ENCODE measurements at regions not wholly inside any gene's neighbourhood (a gene's known extent, or its start where the extent isn't known, plus 50 kb on each side); places are given as distances from the start of the nearest gene placed in this dataset.
A peak's percentile ranks its signal among the peaks of the same experiment; 100 is the strongest.

DNA sequence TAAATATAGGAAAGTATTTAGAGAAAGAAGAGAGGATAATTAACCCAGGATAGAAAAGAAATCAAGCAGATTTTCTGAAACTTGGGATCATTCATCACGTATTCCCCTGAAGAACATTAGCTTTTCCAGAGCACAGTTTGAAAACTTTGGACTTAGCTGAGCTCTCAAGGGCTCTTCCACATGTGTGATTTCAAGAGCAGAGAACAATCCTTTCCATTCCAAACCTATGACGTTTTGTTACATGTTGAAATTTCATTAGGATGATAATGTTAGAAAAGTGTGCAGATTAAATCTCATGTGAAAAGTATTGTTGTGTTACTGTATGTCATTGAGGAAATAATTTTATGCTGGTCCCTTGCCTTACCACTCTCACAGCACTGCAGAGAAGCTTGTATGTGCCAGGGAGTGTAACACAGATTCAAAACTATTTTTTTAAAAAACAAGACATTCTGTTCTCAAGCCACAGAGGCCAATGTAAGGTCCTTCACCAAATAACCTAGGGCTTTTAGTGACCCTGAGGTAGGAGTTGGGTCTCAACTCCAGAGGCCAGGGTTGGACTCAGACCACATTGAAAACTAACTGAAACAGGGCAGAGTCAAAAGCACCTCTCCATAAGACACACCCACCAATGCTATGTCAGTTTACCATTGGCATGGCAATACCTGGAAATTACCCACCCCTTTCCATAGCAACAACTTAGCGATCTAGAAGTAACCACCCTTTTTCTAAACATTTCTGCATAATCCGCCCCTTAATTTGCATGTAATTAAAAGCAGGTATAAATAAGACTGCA, 141.3 kb downstream of the ANXA5 start:
- no peak for DNase-seq
- H3K27ac Mint-ChIP-seq = no peak overlapping the region
- no peaks in the 10 kb centered on the region for H3K9me3 Mint-ChIP-seq
- H3K36me3 Mint-ChIP-seq = no peaks in the 10 kb centered on the region
- H3K4me3 Mint-ChIP-seq = no peak overlapping the region
- no peaks in the 10 kb centered on the region for H3K4me1 Mint-ChIP-seq
- peaks cover 13% of the 10 kb centered on the region for H3K27me3 Mint-ChIP-seq

DNA sequence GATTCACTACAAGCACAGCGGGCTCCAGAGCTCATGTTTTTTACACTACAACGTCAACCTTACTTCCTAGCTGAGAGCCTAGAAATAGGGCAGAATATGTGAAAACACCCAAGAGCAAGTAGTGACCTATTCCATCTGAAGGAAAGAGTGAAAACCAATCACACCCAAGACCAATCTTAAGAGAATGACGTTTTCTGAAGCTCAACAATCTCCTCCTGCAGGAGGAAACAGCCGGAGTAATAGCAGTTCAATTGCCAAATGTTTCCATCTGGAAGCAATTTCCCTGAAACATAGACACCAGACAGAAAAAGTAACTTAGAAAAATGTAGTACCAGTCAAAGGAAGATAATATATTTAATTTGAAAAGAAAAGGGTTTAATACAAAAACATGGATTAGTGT, 142.4 kb downstream of the ANXA5 start:
- DNase-seq = no peak
- Mint-ChIP-seq H3K4me1 (no peaks in the 10 kb centered on the region), H3K36me3 (no peaks in the 10 kb centered on the region), H3K27me3 (peaks cover 17% of the 10 kb centered on the region), H3K9me3 (no peaks in the 10 kb centered on the region), H3K27ac (no peak overlapping the region), H3K4me3 (no peak overlapping the region)

DNA sequence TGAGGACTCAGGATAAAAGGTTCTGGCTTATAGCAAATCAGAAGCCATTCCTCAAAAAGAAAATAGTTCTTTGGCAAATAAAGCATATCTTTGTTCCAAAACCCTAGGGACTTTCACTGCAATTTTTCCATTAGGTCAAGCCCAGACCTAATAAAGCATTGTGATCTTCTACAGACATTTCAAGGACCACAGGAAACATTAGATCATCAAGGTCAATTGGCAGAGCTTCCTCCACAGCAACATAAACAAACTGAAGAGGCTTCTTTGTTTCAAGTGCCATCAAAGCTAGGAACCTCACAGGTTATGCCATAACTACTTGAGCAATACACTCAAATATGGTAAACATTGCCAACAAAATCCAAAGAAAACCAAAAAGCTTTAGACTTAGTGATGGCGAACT, 144.9 kb downstream of the ANXA5 start:
- DNase-seq = no peak
- no peak overlapping the region for H3K27ac Mint-ChIP-seq
- H3K27me3 Mint-ChIP-seq = peaks cover 19% of the 10 kb centered on the region
- no peak overlapping the region for H3K4me3 Mint-ChIP-seq
- H3K4me1 Mint-ChIP-seq = no peaks in the 10 kb centered on the region
- no peaks in the 10 kb centered on the region for H3K36me3 Mint-ChIP-seq
- H3K9me3 Mint-ChIP-seq = peaks cover 1% of the 10 kb centered on the region

DNA sequence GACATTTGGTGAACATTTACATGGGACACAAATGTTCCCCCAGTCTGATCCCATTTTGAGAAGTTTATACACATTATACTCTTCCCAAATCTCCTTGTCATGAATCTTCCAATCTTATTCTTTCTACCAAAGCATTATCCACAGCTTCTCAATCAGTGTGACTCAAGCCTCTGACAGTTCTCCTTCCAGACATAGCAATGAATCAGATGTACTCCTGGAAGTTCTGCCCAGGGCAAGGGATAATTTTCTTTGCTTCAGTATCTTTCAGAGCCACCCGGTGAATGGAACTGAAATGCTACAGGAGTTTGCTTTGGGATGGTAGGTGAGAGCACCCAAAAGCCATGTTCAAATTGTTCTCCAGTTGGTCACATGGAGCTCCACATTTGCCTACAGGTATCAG, 145.5 kb downstream of the ANXA5 start:
- Mint-ChIP-seq H3K36me3 (no peaks in the 10 kb centered on the region), H3K27ac (no peak overlapping the region), H3K4me3 (no peak overlapping the region), H3K9me3 (peaks cover 1% of the 10 kb centered on the region), H3K4me1 (no peaks in the 10 kb centered on the region), H3K27me3 (peaks cover 19% of the 10 kb centered on the region)
- DNase-seq = no peak

DNA sequence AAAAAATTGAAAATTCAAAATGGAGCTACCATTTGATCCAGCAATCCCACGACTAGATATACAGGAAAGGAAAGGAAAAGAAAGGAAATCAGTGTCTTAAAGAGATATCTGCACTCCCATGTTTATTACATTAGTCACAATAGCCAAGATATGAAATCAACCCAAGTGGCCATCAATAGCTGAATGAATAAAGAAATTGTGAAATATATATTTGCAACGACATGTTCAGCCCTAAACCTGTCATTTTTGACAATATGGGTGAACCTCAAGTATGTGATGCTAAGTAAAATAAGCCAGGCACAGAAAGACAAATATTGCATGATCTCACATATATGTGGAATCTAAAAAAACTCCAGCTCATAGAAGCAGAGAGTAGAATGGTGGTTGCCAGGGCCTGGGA, 155.1 kb downstream of the ANXA5 start:
- Mint-ChIP-seq H3K36me3 (no peaks in the 10 kb centered on the region), H3K4me1 (peaks cover 3% of the 10 kb centered on the region), H3K4me3 (no peak overlapping the region), H3K27me3 (peaks cover 16% of the 10 kb centered on the region), H3K27ac (no peak overlapping the region), H3K9me3 (peaks cover 4% of the 10 kb centered on the region)
- DNase-seq = no peak

DNA sequence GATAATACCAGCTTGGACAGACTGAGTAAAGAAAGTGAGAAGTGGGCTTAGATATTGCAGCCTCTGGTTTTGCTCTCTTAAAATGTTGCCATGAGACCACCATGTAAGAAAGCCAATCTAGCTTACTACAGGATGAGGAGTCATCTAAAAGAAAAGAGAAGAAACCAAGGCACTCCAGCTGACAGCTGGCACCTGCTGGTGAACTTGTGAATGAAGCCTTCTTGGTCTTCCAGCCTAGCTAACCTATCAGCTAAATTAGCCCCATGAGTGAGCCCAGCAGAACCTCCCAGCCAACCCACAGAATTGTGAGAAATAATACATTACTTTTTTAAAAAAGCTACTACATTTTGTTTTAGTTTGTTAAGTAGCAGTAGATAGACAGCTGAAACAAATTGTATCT, 154.5 kb upstream of the QRFPR start:
- no peaks in the 10 kb centered on the region for H3K36me3 Mint-ChIP-seq
- DNase-seq = no peak
- H3K27me3 Mint-ChIP-seq = peaks cover 18% of the 10 kb centered on the region
- H3K4me3 Mint-ChIP-seq = no peak overlapping the region
- no peaks in the 10 kb centered on the region for H3K9me3 Mint-ChIP-seq
- H3K4me1 Mint-ChIP-seq = no peaks in the 10 kb centered on the region
- H3K27ac Mint-ChIP-seq = no peak overlapping the region

DNA sequence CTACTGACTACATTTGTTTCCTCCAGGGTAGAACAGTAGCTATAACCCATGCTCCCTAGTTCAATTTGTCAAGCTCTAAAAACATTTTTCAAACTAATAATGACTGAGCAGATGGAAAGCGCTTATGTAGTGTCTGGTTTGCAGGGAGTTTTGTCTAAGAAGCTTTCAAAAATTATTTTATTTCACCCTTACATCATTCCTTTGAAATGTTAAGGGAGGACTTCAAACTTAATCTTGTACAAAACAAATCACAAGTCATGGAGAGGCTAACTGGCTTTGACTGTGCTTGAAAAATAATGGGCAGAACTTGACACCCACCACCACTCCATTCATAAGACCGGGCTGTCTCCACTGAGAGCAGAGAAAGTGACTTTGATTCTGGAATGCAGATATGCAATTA, 153.4 kb upstream of the QRFPR start:
- no peaks in the 10 kb centered on the region for H3K9me3 Mint-ChIP-seq
- H3K4me1 Mint-ChIP-seq = no peaks in the 10 kb centered on the region
- no peaks in the 10 kb centered on the region for H3K36me3 Mint-ChIP-seq
- H3K27ac Mint-ChIP-seq = no peak overlapping the region
- peaks cover 19% of the 10 kb centered on the region for H3K27me3 Mint-ChIP-seq
- DNase-seq = no peak
- H3K4me3 Mint-ChIP-seq = no peak overlapping the region

DNA sequence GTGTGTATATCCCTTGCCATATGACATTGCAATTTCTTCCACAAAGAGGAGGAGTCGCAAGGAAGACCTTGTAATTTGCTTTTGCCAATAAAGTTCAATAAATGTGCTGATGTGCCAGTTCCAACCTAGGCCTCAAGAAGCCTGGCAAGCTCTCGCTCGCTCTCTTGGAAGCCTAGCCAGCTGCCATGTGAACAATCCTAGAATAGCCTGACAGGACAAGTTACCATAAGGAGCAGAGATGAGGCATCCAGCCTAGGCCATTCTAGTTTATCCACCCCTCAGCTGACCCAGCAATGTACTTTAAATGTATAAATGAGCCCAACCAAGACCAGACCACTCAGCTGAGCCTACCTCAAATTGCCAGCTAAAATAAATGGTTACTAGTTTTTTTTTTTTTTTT, 145.7 kb upstream of the QRFPR start:
- DNase-seq = no peak
- H3K4me3 Mint-ChIP-seq = no peak overlapping the region
- no peak overlapping the region for H3K27ac Mint-ChIP-seq
- H3K9me3 Mint-ChIP-seq = no peaks in the 10 kb centered on the region
- H3K36me3 Mint-ChIP-seq = no peaks in the 10 kb centered on the region
- H3K4me1 Mint-ChIP-seq = no peaks in the 10 kb centered on the region
- H3K27me3 Mint-ChIP-seq = peaks cover 8% of the 10 kb centered on the region

DNA sequence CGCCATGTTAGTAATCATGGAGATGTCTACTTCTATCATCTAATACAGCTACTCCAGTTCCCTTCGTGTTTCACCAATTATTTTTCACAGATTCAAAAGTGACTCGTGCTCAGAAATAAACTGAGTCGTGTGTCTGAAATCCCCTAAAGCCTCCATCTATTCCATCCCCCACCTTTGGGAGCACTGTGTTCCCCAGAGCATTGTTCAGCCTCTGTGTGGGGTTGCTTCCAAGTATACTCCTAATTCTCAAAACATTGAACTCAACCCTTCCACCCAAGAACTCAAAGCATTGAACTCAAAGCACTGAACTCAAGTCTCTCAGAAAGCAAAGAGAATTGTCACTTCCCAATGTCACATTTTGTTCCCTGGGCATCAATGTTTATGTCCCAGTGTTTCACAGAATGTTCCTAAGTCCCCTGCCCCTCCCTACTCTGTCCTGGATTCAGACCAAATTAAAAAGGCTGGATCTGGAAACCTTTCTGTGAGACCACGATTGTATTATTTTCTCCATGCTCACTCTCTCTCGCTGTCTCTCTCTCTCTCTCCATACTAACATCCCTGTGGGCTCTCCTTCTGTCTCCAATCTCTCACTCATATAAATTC, 138.5 kb upstream of the QRFPR start:
- Mint-ChIP-seq H3K36me3 (no peaks in the 10 kb centered on the region), H3K9me3 (peaks cover 2% of the 10 kb centered on the region), H3K4me1 (no peaks in the 10 kb centered on the region), H3K27ac (no peak overlapping the region), H3K27me3 (no peaks in the 10 kb centered on the region), H3K4me3 (no peak overlapping the region)
- DNase-seq = no peak

DNA sequence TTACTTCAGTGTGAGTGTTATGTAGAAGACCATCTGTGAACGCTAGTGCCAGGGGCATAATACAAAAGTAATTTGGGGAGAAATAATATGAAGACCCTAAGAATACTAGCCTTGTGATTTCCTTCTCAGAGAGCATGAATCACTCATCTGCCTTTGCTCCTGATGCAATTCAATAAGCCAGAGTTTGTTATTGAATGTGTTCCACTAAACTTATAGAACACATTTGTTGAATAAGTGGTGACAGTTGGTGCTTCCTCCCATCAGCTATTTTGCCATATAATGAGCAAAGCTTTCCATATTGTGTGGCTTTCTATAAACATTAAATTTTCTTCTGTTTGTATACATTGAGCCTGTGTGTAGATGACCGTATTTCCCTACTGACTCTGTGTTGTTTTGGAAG, 136.4 kb upstream of the QRFPR start:
- H3K27me3 Mint-ChIP-seq = no peaks in the 10 kb centered on the region
- peaks cover 2% of the 10 kb centered on the region for H3K9me3 Mint-ChIP-seq
- H3K27ac Mint-ChIP-seq = no peak overlapping the region
- H3K36me3 Mint-ChIP-seq = no peaks in the 10 kb centered on the region
- no peak for DNase-seq
- no peaks in the 10 kb centered on the region for H3K4me1 Mint-ChIP-seq
- no peak overlapping the region for H3K4me3 Mint-ChIP-seq

DNA sequence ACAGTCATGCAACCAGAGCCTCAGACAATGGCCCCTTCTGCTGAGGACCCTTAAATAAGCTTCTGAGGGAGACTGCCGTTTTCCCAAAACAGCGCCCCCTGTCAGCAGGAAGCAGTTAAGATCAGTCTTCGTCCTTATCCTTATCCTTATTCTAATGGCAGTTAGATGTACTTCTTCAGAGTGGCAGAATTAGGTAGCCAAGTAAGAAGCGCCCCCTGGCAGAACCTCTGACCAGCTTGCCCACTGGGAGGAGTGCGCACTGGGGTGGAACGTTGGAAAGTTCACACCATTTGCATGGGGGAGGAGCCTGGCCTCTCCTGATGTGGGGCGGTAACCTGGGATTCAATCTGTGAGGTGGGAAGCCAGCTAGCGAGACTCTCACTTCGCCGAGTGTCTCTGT, 133.6 kb upstream of the QRFPR start:
- no peak overlapping the region for H3K27ac Mint-ChIP-seq
- DNase-seq = no peak
- peaks cover 21% of the 10 kb centered on the region for H3K27me3 Mint-ChIP-seq
- no peaks in the 10 kb centered on the region for H3K36me3 Mint-ChIP-seq
- H3K4me3 Mint-ChIP-seq = no peak overlapping the region
- H3K9me3 Mint-ChIP-seq = peaks cover 2% of the 10 kb centered on the region
- H3K4me1 Mint-ChIP-seq = peaks cover 4% of the 10 kb centered on the region

DNA sequence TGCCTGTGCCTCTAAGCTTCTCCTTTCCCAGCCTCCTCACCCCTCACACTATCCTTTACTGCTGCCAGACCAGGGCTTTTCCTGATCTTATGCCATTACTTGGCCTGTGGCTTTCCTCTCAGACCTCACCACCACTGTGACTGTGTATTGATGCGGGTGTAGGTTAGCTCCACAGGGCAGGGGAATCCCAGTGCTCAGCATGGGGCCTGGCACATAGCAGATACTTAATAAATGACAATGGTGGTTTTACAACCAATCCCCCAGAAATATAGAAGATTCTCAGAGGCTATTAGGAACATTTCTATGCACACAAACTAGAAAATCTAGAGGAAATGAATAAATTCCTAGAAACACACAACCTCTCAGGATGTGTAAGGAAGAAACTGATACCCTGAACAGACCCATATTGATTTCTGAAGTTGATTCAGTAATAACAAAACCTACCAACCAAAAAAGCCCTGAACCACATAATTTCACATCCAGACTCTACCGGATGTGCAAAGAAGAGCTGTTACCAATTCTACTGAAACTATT, 129.6 kb upstream of the QRFPR start:
- Mint-ChIP-seq H3K4me3 (no peak overlapping the region), H3K4me1 (peaks cover 4% of the 10 kb centered on the region), H3K9me3 (no peaks in the 10 kb centered on the region), H3K27me3 (peaks cover 21% of the 10 kb centered on the region), H3K27ac (peak overlapping the region; percentile 55), H3K36me3 (no peaks in the 10 kb centered on the region)
- DNase-seq = no peak

DNA sequence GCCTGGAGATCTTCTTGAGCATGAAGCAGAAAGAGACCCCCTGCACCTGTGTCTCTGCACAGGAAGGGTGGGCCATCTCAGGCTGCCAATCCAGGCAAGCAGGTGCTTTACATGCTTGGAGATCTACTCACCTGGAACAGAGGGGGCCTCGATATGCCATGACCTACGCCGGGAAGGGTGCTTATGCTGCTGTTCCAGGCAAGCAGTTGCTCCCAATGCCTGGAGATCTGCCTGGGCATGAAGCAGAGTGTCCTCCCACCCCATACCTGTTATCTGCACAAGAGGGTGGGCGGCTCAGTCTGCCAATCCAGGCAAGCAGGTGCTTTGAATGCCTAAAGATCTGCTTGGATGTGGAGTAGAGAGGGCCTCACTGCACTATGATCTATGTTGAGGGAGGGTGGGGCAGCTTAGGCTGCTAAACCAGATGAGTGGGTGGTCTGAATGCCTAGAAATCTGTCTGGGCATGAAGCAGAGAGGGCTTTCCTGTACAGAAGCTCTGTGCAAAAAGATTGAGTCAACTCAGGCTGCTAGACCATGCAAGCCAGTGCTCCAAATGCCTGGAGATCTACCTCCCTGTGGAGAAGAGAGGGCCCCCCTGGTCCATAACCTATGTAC, 104.5 kb upstream of the QRFPR start:
- H3K36me3 Mint-ChIP-seq = no peaks in the 10 kb centered on the region
- H3K4me3 Mint-ChIP-seq = no peak overlapping the region
- DNase-seq = no peak
- no peak overlapping the region for H3K27ac Mint-ChIP-seq
- no peaks in the 10 kb centered on the region for H3K4me1 Mint-ChIP-seq
- H3K9me3 Mint-ChIP-seq = no peaks in the 10 kb centered on the region
- H3K27me3 Mint-ChIP-seq = peaks cover 26% of the 10 kb centered on the region

DNA sequence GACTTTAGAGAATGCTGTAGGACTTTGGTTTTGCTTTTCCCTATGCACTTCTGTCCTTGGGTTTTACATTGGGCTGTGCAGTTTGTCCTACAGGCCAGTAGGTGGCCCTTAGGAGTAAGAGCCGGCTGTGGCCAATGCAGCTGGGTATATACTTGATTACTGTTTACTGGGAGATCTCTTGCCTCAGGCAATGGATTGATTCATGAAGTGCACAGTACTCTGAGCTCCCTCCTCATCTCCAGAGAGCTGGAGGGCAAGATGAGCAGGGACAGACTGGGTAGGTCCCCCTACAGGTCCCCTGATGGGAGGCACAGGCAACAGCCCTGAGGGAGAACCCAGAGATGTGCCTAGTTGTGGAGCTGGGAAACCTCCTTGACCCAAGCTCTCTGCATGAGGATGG, 103.8 kb upstream of the QRFPR start:
- Mint-ChIP-seq H3K27me3 (peaks cover 26% of the 10 kb centered on the region), H3K9me3 (no peaks in the 10 kb centered on the region), H3K4me3 (no peak overlapping the region), H3K36me3 (no peaks in the 10 kb centered on the region), H3K4me1 (no peaks in the 10 kb centered on the region), H3K27ac (no peak overlapping the region)
- DNase-seq = peak; percentile 5

DNA sequence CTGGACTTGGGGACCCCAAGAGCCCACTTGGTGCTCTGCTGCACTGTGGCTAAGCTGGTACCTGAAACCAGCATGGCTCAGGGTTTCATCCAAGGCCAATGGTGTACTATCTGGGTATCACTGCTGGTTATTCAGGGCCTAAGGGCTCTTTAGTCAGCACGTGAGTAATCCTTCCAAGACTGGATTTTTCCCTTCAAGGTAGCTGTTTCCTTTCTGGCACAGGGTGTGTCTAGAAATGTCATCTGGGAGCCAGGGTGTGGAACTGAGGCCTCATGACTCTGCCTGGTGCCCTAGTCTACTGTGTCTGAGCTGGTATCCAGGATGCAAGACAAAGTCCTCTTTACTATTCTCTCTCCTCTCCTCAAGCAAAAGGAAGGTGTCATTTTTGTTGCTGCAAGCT, 99.0 kb upstream of the QRFPR start:
- Mint-ChIP-seq H3K36me3 (no peaks in the 10 kb centered on the region), H3K4me1 (no peaks in the 10 kb centered on the region), H3K27me3 (peaks cover 26% of the 10 kb centered on the region), H3K27ac (no peak overlapping the region), H3K9me3 (no peaks in the 10 kb centered on the region), H3K4me3 (no peak overlapping the region)
- DNase-seq = no peak

DNA sequence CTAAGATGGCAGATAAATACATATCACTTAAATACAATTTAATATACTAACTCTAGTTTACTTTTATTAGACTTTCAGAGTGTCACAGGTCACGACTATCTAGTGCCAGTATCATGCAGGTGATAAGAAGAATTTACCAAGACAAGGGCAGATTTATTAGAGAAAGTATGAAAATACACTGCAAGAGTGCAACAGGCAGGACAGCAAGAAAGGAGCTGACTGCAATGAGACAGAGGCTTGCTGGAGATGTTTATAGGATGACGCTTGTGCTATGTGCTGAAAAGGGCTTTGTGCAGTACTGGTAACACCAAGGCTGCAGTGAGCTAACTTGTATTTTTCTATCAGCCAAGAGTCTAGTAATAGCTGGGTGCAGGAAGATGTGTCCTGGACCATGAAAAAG, 96.7 kb upstream of the QRFPR start:
- Mint-ChIP-seq H3K4me3 (no peak overlapping the region), H3K9me3 (peaks cover 2% of the 10 kb centered on the region), H3K36me3 (no peaks in the 10 kb centered on the region), H3K4me1 (peaks cover 2% of the 10 kb centered on the region), H3K27me3 (peaks cover 4% of the 10 kb centered on the region), H3K27ac (no peak overlapping the region)
- no peak for DNase-seq

Measured in activated naive CD8-positive, alpha-beta T cell treated with anti-CD3 and anti-CD28 coated beads for 36 hours (primary cell).